ENCODE measurements at regions not wholly inside any gene's neighbourhood (a gene's known extent, or its start where the extent isn't known, plus 50 kb on each side); places are given as distances from the start of the nearest gene placed in this dataset.
"Not testable (repeated sequence)": the region's sequence is repeated elsewhere in the genome, so short reads cannot be mapped to it uniquely, and the experiment has no call there.

DNA sequence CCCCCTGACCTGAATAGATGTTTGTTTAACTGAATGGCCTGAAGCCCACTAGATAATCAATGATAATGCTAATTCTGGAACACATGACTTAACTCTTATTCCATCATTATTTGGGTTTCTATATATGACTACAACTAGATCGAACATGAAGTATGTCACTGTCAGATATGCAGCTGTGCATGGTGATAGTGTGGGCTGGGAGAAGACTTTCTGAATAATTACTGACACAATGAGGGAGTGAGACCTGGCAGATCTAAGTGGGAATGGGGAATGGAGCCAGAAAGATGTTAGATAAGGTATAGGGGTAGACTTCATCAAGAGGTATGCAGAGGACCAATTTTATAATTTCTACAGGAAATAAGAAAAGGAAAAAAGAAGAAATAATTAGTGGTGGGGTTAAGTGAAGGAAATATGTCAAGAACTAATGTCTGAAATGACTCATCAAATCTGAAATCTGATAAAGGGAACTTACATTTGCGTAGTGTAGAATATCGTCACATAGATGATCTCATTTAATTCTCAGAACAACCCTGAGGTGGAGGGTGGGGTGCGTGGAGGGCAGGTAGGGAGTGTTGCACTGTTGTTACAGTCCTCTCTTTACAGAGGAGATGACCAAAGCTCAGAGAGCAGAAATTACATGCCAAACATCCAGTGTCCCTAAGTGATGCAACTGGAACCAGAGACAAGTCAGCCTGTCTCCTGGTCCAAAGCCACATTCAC is 68.2 kb upstream of the EED start:
- Histone ChIP-seq H3K4me1 (ENCODE audit: insufficient read depth, low read length) (no peaks in the 10 kb centered on the region), H3K9ac (ENCODE audit: low read depth, low read length) (no peak overlapping the region), H3K9me3 (ENCODE audit: control insufficient read depth, insufficient read depth, low read length) (no peaks in the 10 kb centered on the region), H3K36me3 (ENCODE audit: insufficient read depth, low read length) (no peaks in the 10 kb centered on the region)

- Histone ChIP-seq H3K4me1 (ENCODE audit: insufficient read depth, low read length) (no peaks in the 10 kb centered on the region), H3K9ac (ENCODE audit: low read depth, low read length) (no peak overlapping the region), H3K36me3 (ENCODE audit: insufficient read depth, low read length) (no peaks in the 10 kb centered on the region), H3K9me3 (ENCODE audit: control insufficient read depth, insufficient read depth, low read length) (no peaks in the 10 kb centered on the region)
Measured at GRCh38 chr11:86175626-86176025, 68.9 kb upstream of the EED start.

DNA sequence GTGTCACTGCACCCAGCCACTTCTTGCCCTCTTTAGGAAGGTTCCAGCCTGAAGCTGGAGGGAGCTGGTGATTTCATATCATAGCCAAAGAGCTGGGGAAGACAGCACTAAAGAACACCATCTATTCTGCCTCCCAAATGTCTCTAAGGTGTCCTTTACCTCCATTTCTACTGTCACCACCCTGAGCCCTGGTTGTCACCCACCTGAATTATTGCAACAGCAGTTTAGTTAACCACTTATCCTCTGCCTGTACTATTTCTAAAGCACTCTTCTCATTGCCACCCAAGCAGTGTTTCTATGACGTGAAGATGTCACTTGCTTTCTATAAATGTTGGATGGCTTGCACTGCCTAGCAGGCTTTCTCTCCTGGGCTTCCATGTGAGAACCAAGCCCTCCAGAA is 69.4 kb upstream of the EED start:
- H3K9ac ChIP-seq (ENCODE audit: low read depth, low read length), result no peak overlapping the region
- H3K9me3 ChIP-seq (ENCODE audit: control insufficient read depth, insufficient read depth, low read length), result no peaks in the 10 kb centered on the region
- H3K36me3 ChIP-seq (ENCODE audit: insufficient read depth, low read length), result no peaks in the 10 kb centered on the region
- no peaks in the 10 kb centered on the region for H3K4me1 ChIP-seq (ENCODE audit: insufficient read depth, low read length)

DNA sequence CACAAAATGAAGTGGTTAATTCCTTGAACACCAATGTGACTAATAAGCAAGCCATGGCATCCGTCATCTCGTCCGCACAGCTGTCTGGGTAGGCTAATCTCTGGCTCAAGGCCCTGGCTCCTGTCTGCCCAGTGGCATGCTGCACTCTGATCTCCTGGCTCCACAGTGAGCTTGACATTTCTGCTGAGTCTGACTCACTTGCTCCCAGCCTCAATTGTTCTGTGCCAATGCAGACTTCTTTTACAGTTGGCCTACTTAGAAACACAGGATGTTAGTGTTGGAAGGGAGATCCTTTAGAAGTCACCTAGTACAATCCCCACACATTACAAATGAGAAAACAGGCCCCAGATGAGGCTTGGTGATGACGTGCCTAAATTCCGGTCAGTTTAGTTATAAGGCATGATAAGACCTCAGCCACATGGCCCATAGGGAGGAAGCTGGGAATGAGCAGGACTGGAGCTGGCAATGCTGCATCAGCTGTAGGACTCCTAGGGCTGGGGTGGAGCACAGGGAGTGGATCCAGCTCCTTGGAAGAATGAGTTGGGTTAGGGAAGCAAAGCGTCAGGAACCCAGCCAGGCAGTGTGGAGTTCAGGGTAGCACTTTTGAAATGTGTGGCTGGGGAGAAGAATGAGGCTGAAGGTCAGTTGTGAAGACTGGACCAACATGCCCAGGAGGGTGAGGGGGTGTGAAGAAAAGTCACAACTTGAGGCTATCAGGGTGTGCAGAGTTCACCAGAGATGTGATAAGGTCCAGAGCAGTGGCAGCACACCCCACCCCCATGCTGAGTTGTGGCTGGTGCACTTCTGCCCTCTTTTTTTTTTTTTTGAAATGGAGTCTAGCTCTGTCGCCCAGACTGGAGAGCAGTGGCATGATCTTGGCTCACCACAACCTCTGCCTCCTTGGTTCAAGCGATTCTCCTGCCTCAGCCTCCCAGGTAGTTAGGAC is 70.2 kb upstream of the EED start:
- no peaks in the 10 kb centered on the region for H3K9me3 ChIP-seq (ENCODE audit: control insufficient read depth, insufficient read depth, low read length)
- no peaks in the 10 kb centered on the region for H3K4me1 ChIP-seq (ENCODE audit: insufficient read depth, low read length)
- no peaks in the 10 kb centered on the region for H3K36me3 ChIP-seq (ENCODE audit: insufficient read depth, low read length)
- H3K9ac ChIP-seq (ENCODE audit: low read depth, low read length), result no peak overlapping the region

DNA sequence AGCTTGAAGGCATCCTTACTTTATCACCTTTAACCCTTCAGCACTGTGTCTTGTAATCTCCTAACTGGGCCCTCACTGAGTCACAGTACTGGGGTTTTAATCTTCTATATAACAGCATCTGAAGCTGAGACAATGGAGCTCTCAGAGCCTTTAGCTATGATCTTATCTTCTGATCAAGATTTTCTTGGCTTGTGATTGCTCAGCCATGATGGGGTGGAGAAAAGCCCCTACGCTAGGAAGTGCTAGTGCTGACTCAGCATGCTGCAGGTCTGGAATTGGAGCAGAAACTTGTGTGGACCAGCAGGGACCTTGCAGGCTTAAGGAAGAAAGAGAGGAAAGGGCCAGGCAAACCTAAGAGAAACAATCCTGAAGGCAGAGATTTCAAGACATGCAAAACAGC is 71.7 kb upstream of the EED start:
- Histone ChIP-seq H3K4me1 (ENCODE audit: insufficient read depth, low read length) (no peaks in the 10 kb centered on the region), H3K9ac (ENCODE audit: low read depth, low read length) (no peak overlapping the region), H3K36me3 (ENCODE audit: insufficient read depth, low read length) (no peaks in the 10 kb centered on the region), H3K9me3 (ENCODE audit: control insufficient read depth, insufficient read depth, low read length) (no peaks in the 10 kb centered on the region)

DNA sequence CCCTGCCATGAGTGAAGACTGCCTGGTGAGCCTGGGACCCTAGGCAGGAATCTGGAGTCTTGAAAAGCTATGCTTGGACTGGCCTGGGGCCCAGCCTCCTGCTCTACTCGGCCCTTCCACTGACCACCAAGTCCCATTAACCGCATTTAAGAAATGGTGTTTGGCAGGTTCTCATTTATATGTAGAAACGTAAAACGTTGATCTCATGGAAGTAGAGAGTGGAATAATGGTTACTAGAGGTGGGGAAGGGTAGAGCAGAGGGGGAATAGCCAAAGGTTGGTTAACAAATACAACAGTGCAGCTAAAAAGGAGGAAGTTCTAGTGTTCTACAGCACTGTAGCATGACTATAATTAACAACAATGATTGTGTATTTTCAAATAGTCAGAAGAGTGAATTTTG is 72.9 kb upstream of the EED start:
- Histone ChIP-seq H3K9me3 (ENCODE audit: control insufficient read depth, insufficient read depth, low read length) (no peaks in the 10 kb centered on the region), H3K36me3 (ENCODE audit: insufficient read depth, low read length) (no peaks in the 10 kb centered on the region), H3K9ac (ENCODE audit: low read depth, low read length) (no peak overlapping the region), H3K4me1 (ENCODE audit: insufficient read depth, low read length) (no peaks in the 10 kb centered on the region)

GRCh38 chr11:86167499-86168164 is 76.9 kb upstream of the EED start:
- H3K36me3 ChIP-seq (ENCODE audit: insufficient read depth, low read length), result no peaks in the 10 kb centered on the region
- H3K9ac ChIP-seq (ENCODE audit: low read depth, low read length), result no peak overlapping the region
- no peaks in the 10 kb centered on the region for H3K4me1 ChIP-seq (ENCODE audit: insufficient read depth, low read length)
- H3K9me3 ChIP-seq (ENCODE audit: control insufficient read depth, insufficient read depth, low read length), result no peaks in the 10 kb centered on the region

DNA sequence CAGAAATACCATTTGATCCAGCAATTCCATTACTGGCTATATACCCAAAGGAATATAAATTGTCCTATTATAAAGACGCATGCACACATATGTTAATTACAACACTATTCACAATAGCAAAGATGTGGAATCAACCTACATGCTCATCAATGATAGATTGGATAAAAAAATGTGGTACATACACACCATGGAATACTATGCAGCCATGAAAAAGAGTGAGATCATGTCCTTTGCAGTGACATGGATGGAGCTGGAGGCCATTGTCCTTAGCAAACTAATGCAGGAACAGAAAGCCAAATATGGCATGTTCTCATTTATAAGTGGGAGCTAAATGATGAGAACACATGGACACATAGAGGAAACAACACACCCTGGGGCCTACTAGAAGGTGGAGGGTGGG is 78.3 kb upstream of the EED start:
- H3K9ac ChIP-seq (ENCODE audit: low read depth, low read length); H3K4me1 ChIP-seq (ENCODE audit: insufficient read depth, low read length); H3K9me3 ChIP-seq (ENCODE audit: control insufficient read depth, insufficient read depth, low read length); H3K36me3 ChIP-seq (ENCODE audit: insufficient read depth, low read length): not testable (repeated sequence)

- Histone ChIP-seq H3K9me3 (ENCODE audit: control insufficient read depth, insufficient read depth, low read length) (no peaks in the 10 kb centered on the region), H3K36me3 (ENCODE audit: insufficient read depth, low read length) (no peaks in the 10 kb centered on the region), H3K9ac (ENCODE audit: low read depth, low read length) (no peak overlapping the region), H3K4me1 (ENCODE audit: insufficient read depth, low read length) (peaks cover 10% of the 10 kb centered on the region; the same call in 1 of the 2 replicates)
Measured at GRCh38 chr11:86164106-86164505, 80.4 kb upstream of the EED start.

DNA sequence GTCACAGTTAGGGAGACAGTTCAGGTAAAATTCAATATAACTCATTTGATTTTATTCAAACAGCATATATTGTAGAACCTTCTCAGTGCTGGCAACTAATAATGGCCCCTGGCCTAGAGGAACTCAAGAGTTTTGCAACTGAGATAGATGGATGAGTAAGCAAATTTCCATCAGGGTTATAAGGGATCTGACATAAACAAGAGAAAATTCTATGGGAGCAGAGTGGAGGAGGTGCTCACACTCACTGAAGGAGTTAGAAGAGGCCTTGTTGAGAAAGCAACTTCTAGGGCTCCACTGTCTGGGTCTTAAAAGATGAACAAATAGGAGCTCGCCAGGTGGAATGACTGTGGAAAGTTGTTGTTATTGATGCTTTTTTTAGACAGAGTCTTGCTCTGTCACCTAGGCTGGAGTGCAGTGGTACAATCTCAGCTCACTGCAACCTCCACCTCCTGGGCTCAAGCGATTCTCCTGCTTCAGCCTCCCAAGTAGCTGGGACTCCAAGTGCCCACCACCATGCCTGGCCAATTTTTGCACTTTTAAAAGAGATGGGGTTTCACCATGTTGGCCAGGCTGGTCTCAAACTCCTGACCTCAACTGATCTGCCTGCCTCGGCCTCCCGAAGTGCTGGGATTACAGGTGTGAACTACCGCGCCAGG is 81.2 kb upstream of the EED start:
- not testable (repeated sequence) for H3K36me3 ChIP-seq (ENCODE audit: insufficient read depth, low read length); H3K9ac ChIP-seq (ENCODE audit: low read depth, low read length)

GRCh38 chr11:86162239-86162638 is 82.3 kb upstream of the EED start:
- H3K4me1 ChIP-seq (ENCODE audit: insufficient read depth, low read length), result peaks cover 15% of the 10 kb centered on the region; the same call in 1 of the 2 replicates
- no peaks in the 10 kb centered on the region for H3K36me3 ChIP-seq (ENCODE audit: insufficient read depth, low read length)
- no peak overlapping the region for H3K9ac ChIP-seq (ENCODE audit: low read depth, low read length)
- no peaks in the 10 kb centered on the region for H3K9me3 ChIP-seq (ENCODE audit: control insufficient read depth, insufficient read depth, low read length)

More for the DNA sequence above, 81.2 kb upstream of the EED start:
- H3K4me1 ChIP-seq (ENCODE audit: insufficient read depth, low read length), result peaks cover 14% of the 10 kb centered on the region; the same call in 1 of the 2 replicates
- H3K9me3 ChIP-seq (ENCODE audit: control insufficient read depth, insufficient read depth, low read length), result not testable (repeated sequence)

DNA sequence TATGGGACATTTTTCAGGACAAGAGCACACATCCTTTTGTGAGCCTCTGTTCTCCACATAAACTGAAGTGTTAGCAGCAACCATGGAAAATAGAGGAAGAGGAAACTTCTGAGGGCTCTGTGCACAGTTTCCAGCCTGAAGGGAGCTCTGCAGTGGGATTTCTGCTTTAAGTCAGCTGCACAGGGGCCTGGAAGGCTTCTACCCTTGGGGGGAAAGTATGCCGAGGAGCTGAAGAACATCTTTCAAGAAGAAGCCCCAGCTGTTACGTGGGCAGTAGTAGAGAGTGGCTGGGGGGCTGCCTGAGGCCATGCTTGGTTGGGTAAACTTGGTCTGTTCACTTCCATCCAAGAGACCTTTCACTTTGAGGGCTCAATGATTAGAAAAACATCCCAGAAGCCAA is 82.7 kb upstream of the EED start:
- Histone ChIP-seq H3K4me1 (ENCODE audit: insufficient read depth, low read length) (peaks cover 15% of the 10 kb centered on the region; the same call in 1 of the 2 replicates), H3K9ac (ENCODE audit: low read depth, low read length) (no peak overlapping the region)

GRCh38 chr11:86161336-86161735 is 83.2 kb upstream of the EED start:
- Histone ChIP-seq H3K4me1 (ENCODE audit: insufficient read depth, low read length) (peaks cover 15% of the 10 kb centered on the region; the same call in 1 of the 2 replicates), H3K36me3 (ENCODE audit: insufficient read depth, low read length) (no peaks in the 10 kb centered on the region), H3K9me3 (ENCODE audit: control insufficient read depth, insufficient read depth, low read length) (no peaks in the 10 kb centered on the region), H3K9ac (ENCODE audit: low read depth, low read length) (no peak overlapping the region)

More for the DNA sequence above, 82.7 kb upstream of the EED start:
- no peaks in the 10 kb centered on the region for H3K9me3 ChIP-seq (ENCODE audit: control insufficient read depth, insufficient read depth, low read length)
- no peaks in the 10 kb centered on the region for H3K36me3 ChIP-seq (ENCODE audit: insufficient read depth, low read length)

GRCh38 chr11:86160541-86161149 is 83.9 kb upstream of the EED start:
- H3K4me1 ChIP-seq (ENCODE audit: insufficient read depth, low read length), result peaks cover 15% of the 10 kb centered on the region; the same call in 1 of the 2 replicates

More at GRCh38 chr11:86160541-86161149, 83.9 kb upstream of the EED start:
- H3K9ac ChIP-seq (ENCODE audit: low read depth, low read length), result no peak overlapping the region
- H3K9me3 ChIP-seq (ENCODE audit: control insufficient read depth, insufficient read depth, low read length), result no peaks in the 10 kb centered on the region
- no peaks in the 10 kb centered on the region for H3K36me3 ChIP-seq (ENCODE audit: insufficient read depth, low read length)

Measured in ES-I3 (cell line).